DMS153 (cell line): ENCODE measurements at regions not wholly inside any gene's neighbourhood (a gene's known extent, or its start where the extent isn't known, plus 50 kb on each side); places are given as distances from the start of the nearest gene placed in this dataset.
"Not testable (repeated sequence)": the region's sequence is repeated elsewhere in the genome, so short reads cannot be mapped to it uniquely, and the experiment has no call there.

Experiments used
- DNase-seq: peaks from one replicate; lab custom pipeline; 2025; lab: John Stamatoyannopoulos, UW

- DNase-seq, result no peak
These were observed 1761.3 kb upstream of the IGFBP7 start for GRCh38 chr4:58871509-58871908.

- DNase-seq, result no peak
These were observed 1738.8 kb upstream of the IGFBP7 start for GRCh38 chr4:58849026-58849425.

GRCh38 chr4:58843455-58843854 is 1733.3 kb upstream of the IGFBP7 start:
- no peak for DNase-seq

GRCh38 chr4:58833126-58833525 is 1722.9 kb upstream of the IGFBP7 start:
- DNase-seq, result no peak

GRCh38 chr4:58825278-58825677 is 1715.1 kb upstream of the IGFBP7 start:
- DNase-seq, result no peak

- not testable (repeated sequence) for DNase-seq
These were observed 1708.4 kb upstream of the IGFBP7 start for GRCh38 chr4:58818560-58818959.

GRCh38 chr4:58809948-58810347 is 1699.8 kb upstream of the IGFBP7 start:
- no peak for DNase-seq

- DNase-seq, result no peak
These were observed 1699.2 kb upstream of the IGFBP7 start for GRCh38 chr4:58809366-58809765.

- no peak for DNase-seq
These were observed 1698.6 kb upstream of the IGFBP7 start for GRCh38 chr4:58808817-58809216.

- DNase-seq, result no peak
These were observed 1697.8 kb upstream of the IGFBP7 start for GRCh38 chr4:58807843-58808615.

- DNase-seq, result no peak
These were observed 1666.4 kb upstream of the IGFBP7 start for GRCh38 chr4:58776627-58777026.

GRCh38 chr4:58767598-58767997 is 1657.4 kb upstream of the IGFBP7 start:
- DNase-seq, result no peak

GRCh38 chr4:58766763-58767162 is 1656.6 kb upstream of the IGFBP7 start:
- DNase-seq, result no peak

GRCh38 chr4:58761563-58761962 is 1651.4 kb upstream of the IGFBP7 start:
- no peak for DNase-seq

- DNase-seq, result no peak
These were observed 1650.6 kb upstream of the IGFBP7 start for GRCh38 chr4:58760737-58761136.

GRCh38 chr4:58760100-58760499 is 1649.9 kb upstream of the IGFBP7 start:
- no peak for DNase-seq

- peak; percentile 15 for DNase-seq
These were observed 1639.0 kb upstream of the IGFBP7 start for GRCh38 chr4:58749206-58749605.

- DNase-seq, result no peak
These were observed 1630.7 kb upstream of the IGFBP7 start for GRCh38 chr4:58740897-58741296.

GRCh38 chr4:58739275-58739674 is 1629.1 kb upstream of the IGFBP7 start:
- no peak for DNase-seq

GRCh38 chr4:58738375-58738774 is 1628.2 kb upstream of the IGFBP7 start:
- DNase-seq, result no peak

- DNase-seq, result no peak
These were observed 1624.0 kb upstream of the IGFBP7 start for GRCh38 chr4:58734030-58734674.

- DNase-seq, result no peak
These were observed 1622.8 kb upstream of the IGFBP7 start for GRCh38 chr4:58732973-58733372.

- DNase-seq, result no peak
These were observed 1613.8 kb upstream of the IGFBP7 start for GRCh38 chr4:58723954-58724353.

- DNase-seq, result no peak
These were observed 1600.9 kb upstream of the IGFBP7 start for GRCh38 chr4:58711039-58711438.
